Neural crest cell (in vitro differentiated cells): ENCODE measurements at regions not wholly inside any gene's neighbourhood (a gene's known extent, or its start where the extent isn't known, plus 50 kb on each side); places are given as distances from the start of the nearest gene placed in this dataset.

Source experiments
- DNase-seq: peaks from one replicate; pipeline ENCODE4 v3.0.0; 2021; ENCODE audit warnings: low read depth, mixed read lengths, low spot score
- H3K27ac Mint-ChIP-seq: one replicate; pipeline ENCODE4 v1.8.0; 2021; ENCODE audit warnings: mild to moderate bottlenecking, mixed read lengths; ENCODE audit not compliant: unreplicated experiment
- H3K27me3 Mint-ChIP-seq: 2 replicates; pipeline ENCODE4 v1.8.0; 2021; ENCODE audit warnings: low read depth, mild to moderate bottlenecking, mixed read lengths
- H3K36me3 Mint-ChIP-seq: 2 replicates; pipeline ENCODE4 v1.8.0; 2021; ENCODE audit warnings: low read depth, mild to moderate bottlenecking, mixed read lengths
- H3K4me1 Mint-ChIP-seq: 2 replicates; pipeline ENCODE4 v1.8.0; 2021; ENCODE audit warnings: mixed read lengths
- H3K4me3 Mint-ChIP-seq: one replicate; pipeline ENCODE4 v1.8.0; 2021; ENCODE audit warnings: mild to moderate bottlenecking, mixed read lengths
- H3K9me3 Mint-ChIP-seq: 2 replicates; pipeline ENCODE4 v1.8.0; 2021; ENCODE audit warnings: mixed read lengths
- CTCF ChIP-seq: fragments of 200-600 bp; sonication (generic); conservative IDR thresholded peaks from 2 replicates; pipeline ENCODE4 v1.5.0; 2021; ENCODE audit warnings: antibody characterized with exemption, mild to moderate bottlenecking

- Mint-ChIP-seq H3K27ac (no peak overlapping the region), H3K9me3 (peaks cover 3% of the 10 kb centered on the region), H3K4me1 (no peaks in the 10 kb centered on the region), H3K27me3 (no peaks in the 10 kb centered on the region), H3K36me3 (no peaks in the 10 kb centered on the region), H3K4me3 (no peak overlapping the region)
- TF ChIP-seq CTCF, result no peak
- no peak for DNase-seq
These were observed 521.1 kb upstream of the DAB2 start for GRCh38 chr5:39945870-39946269.

GRCh38 chr5:39943811-39944210, 519.0 kb upstream of the DAB2 start:
- no peak overlapping the region for H3K27ac Mint-ChIP-seq
- peaks cover under 1% of the 10 kb centered on the region for H3K9me3 Mint-ChIP-seq
- no peak overlapping the region for H3K4me3 Mint-ChIP-seq
- no peak for TF ChIP-seq CTCF
- H3K27me3 Mint-ChIP-seq, result no peaks in the 10 kb centered on the region
- no peak for DNase-seq
- H3K4me1 Mint-ChIP-seq, result no peaks in the 10 kb centered on the region
- no peaks in the 10 kb centered on the region for H3K36me3 Mint-ChIP-seq

- Mint-ChIP-seq H3K9me3 (no peaks in the 10 kb centered on the region), H3K4me1 (no peaks in the 10 kb centered on the region), H3K4me3 (no peak overlapping the region), H3K36me3 (no peaks in the 10 kb centered on the region), H3K27ac (no peak overlapping the region), H3K27me3 (peaks cover 4% of the 10 kb centered on the region)
- no peak for TF ChIP-seq CTCF
- no peak for DNase-seq
These were observed 517.8 kb upstream of the DAB2 start for GRCh38 chr5:39942606-39943005.

GRCh38 chr5:39941416-39941815, 516.6 kb upstream of the DAB2 start:
- Mint-ChIP-seq H3K9me3 (no peaks in the 10 kb centered on the region), H3K4me1 (no peaks in the 10 kb centered on the region), H3K4me3 (no peak overlapping the region), H3K27ac (no peak overlapping the region), H3K27me3 (peaks cover 4% of the 10 kb centered on the region), H3K36me3 (no peaks in the 10 kb centered on the region)
- no peak for TF ChIP-seq CTCF
- no peak for DNase-seq

- peaks cover 19% of the 10 kb centered on the region for H3K27me3 Mint-ChIP-seq
- no peak for TF ChIP-seq CTCF
- DNase-seq, result no peak
- H3K9me3 Mint-ChIP-seq, result peaks cover 2% of the 10 kb centered on the region
- H3K36me3 Mint-ChIP-seq, result no peaks in the 10 kb centered on the region
- H3K4me1 Mint-ChIP-seq, result no peaks in the 10 kb centered on the region
- H3K27ac Mint-ChIP-seq, result no peak overlapping the region
- no peak overlapping the region for H3K4me3 Mint-ChIP-seq
These were observed 510.1 kb upstream of the DAB2 start for GRCh38 chr5:39934830-39935229.

GRCh38 chr5:39933061-39933460, 508.3 kb upstream of the DAB2 start:
- Mint-ChIP-seq H3K4me1 (no peaks in the 10 kb centered on the region), H3K27me3 (peaks cover 23% of the 10 kb centered on the region), H3K4me3 (no peak overlapping the region), H3K36me3 (no peaks in the 10 kb centered on the region), H3K9me3 (peaks cover 2% of the 10 kb centered on the region), H3K27ac (no peak overlapping the region)
- no peak for DNase-seq
- TF ChIP-seq CTCF, result no peak
